ENCODE measurements at regions not wholly inside any gene's neighbourhood (a gene's known extent, or its start where the extent isn't known, plus 50 kb on each side); places are given as distances from the start of the nearest gene placed in this dataset.

- no peak for DNase-seq (ENCODE audit: low read depth)
- no peak overlapping the region for H3K4me3 ChIP-seq (ENCODE audit: low read depth, low read length)
- TF ChIP-seq CTCF (conservative IDR thresholded peaks at IDR 0.05; ENCODE audit: low read depth, low read length): no peak
Measured at GRCh38 chr5:67702008-67702407, 505.4 kb upstream of the CD180 start.

DNA sequence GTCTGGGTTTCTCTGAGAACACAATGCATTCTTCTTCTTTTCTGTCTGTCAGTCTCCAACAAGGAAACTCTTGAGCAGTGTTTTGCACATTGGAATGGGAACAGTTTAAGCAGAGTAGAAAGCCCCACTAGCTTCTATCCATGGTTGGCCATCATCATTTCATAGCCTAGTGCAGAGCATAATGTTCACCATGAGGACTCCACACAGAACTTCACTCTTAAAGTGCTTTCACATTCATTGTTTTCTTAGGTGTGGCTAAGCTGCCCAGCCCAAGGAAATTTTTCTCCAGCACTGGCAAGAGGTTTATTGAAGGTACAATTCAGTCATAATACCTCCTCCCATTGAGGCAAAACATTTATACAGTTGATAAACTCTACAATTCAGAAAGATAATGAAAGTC lies 503.0 kb upstream of the CD180 start:
- no peak for DNase-seq (ENCODE audit: low read depth)
- TF ChIP-seq CTCF (conservative IDR thresholded peaks at IDR 0.05; ENCODE audit: low read depth, low read length): no peak
- no peak overlapping the region for H3K4me3 ChIP-seq (ENCODE audit: low read depth, low read length)

GRCh38 chr5:67696446-67696845 lies 499.8 kb upstream of the CD180 start:
- H3K4me3 ChIP-seq (ENCODE audit: low read depth, low read length): no peak overlapping the region
- TF ChIP-seq CTCF (conservative IDR thresholded peaks at IDR 0.05; ENCODE audit: low read depth, low read length): no peak
- DNase-seq (ENCODE audit: low read depth): no peak

GRCh38 chr5:67695369-67695768 lies 498.8 kb upstream of the CD180 start:
- no peak overlapping the region for H3K4me3 ChIP-seq (ENCODE audit: low read depth, low read length)
- no peak for DNase-seq (ENCODE audit: low read depth)
- no peak for TF ChIP-seq CTCF (conservative IDR thresholded peaks at IDR 0.05; ENCODE audit: low read depth, low read length)

GRCh38 chr5:67694810-67695191 lies 498.2 kb upstream of the CD180 start:
- no peak for DNase-seq (ENCODE audit: low read depth)
- TF ChIP-seq CTCF (conservative IDR thresholded peaks at IDR 0.05; ENCODE audit: low read depth, low read length): no peak
- H3K4me3 ChIP-seq (ENCODE audit: low read depth, low read length): no peak overlapping the region

DNA sequence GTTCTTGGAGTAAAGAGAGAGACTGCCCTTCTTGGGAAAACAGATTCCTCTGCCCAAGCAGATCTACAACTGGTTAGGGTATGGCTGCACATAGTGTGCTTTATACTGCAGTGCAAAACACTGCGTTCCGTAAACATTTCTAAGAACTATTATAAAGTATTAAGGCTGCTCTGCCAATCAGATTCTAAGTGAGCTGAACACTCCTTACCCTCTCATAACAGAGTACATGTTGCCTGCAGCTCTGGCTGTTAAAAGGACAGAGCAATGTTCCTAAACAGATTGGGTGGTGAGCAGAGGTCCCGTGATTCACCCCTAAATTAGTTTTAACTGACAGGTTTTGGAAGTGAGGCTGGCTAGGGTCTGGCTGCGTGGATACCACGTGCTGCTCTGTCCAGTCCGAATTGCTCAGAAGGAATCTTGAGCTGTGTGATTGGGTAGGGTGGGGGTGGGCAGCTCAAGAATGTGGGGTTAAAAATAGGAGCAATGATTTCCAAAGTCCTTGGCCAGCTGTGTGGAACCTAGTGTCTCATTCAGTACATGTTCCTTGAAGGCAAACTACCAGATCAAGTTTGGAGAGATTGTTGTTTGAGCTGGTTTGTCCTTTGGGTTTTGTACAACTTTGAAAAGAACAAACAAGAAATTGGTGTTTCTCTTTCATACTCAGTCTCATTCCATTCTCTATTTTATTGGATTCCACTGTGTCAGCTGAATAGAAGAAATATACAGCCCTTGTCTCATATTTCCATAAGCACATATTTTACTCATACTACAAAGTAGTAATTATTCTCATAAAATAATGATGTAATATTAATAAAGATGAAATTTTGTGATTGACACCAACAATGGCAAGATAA lies 497.6 kb upstream of the CD180 start:
- TF ChIP-seq CTCF (conservative IDR thresholded peaks at IDR 0.05; ENCODE audit: low read depth, low read length): no peak
- DNase-seq (ENCODE audit: low read depth): peak; percentile 48
- H3K4me3 ChIP-seq (ENCODE audit: low read depth, low read length): no peak overlapping the region

DNA sequence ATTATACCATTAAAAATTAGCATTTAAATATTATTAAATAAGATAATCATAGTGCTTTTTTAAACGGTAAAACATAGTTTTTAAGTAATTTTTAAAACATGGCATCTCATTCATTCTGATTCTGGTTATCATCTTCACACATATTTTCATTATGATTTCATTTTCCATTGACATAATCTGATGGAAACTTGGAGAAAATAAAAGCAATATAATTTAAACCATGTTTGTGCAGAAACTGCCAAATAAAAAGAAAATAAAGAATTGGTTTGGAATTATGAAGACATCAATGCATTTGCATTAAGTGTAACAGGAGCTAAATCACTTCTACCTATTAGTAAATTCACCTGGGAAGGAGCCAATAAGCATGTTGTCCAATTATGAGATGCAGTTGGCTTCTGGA lies 490.1 kb upstream of the CD180 start:
- no peak for DNase-seq (ENCODE audit: low read depth)
- no peak overlapping the region for H3K4me3 ChIP-seq (ENCODE audit: low read depth, low read length)
- no peak for TF ChIP-seq CTCF (conservative IDR thresholded peaks at IDR 0.05; ENCODE audit: low read depth, low read length)
